Neuronal stem cell (in vitro differentiated cells): ENCODE measurements at regions not wholly inside any gene's neighbourhood (a gene's known extent, or its start where the extent isn't known, plus 50 kb on each side); places are given as distances from the start of the nearest gene placed in this dataset.

Experiments
- DNase-seq: peaks from one replicate; pipeline ENCODE4 v3.0.0-alpha.2; 2013; ENCODE audit warnings: low spot score
- H2AFZ ChIP-seq: one replicate; pipeline ENCODE4 v1.6.1; 2013; ENCODE audit warnings: mild to moderate bottlenecking, low read length, inconsistent platforms
- H2AK5ac ChIP-seq: 2 replicates; pipeline ENCODE4 v1.6.1; 2013; ENCODE audit warnings: low read depth, mild to moderate bottlenecking, inconsistent platforms, low read length, moderate library complexity, mixed read lengths
- H2BK120ac ChIP-seq: 2 replicates; pipeline ENCODE4 v1.6.1; 2013; ENCODE audit warnings: low read depth, mild to moderate bottlenecking, inconsistent platforms, low read length, moderate library complexity, mixed read lengths
- H2BK12ac ChIP-seq: one replicate; pipeline ENCODE4 v1.6.1; 2013; ENCODE audit warnings: low read length, inconsistent platforms
- H2BK15ac ChIP-seq: 2 replicates; pipeline ENCODE4 v1.6.1; 2013; ENCODE audit warnings: mild to moderate bottlenecking, low read length, inconsistent platforms, mixed read lengths
- H2BK5ac ChIP-seq: one replicate; pipeline ENCODE4 v1.6.1; 2013; ENCODE audit warnings: inconsistent platforms, mild to moderate bottlenecking, low read length, moderate library complexity
- H3K14ac ChIP-seq: one replicate; pipeline ENCODE4 v1.6.1; 2013; ENCODE audit warnings: low read length, inconsistent platforms
- H3K18ac ChIP-seq: 2 replicates; pipeline ENCODE4 v1.6.1; 2013; ENCODE audit warnings: low read length, inconsistent platforms
- H3K23ac ChIP-seq: 2 replicates; pipeline ENCODE4 v1.6.1; 2013; ENCODE audit warnings: low read depth, mild to moderate bottlenecking, mixed read lengths, low read length, inconsistent platforms; ENCODE audit not compliant: poor library complexity
- H3K27ac ChIP-seq: replicated peaks from 3 replicates; pipeline ENCODE4 v1.5.1; 2013; ENCODE audit warnings: low read length, inconsistent platforms
- H3K27me3 ChIP-seq, 3 experiments: 2 replicates each; pipeline ENCODE4 v1.6.1; 2013; ENCODE audit warnings: low read length in 3 of 3, mild to moderate bottlenecking in 2 of 3, inconsistent platforms in 1 of 3, low read depth in 1 of 3, mixed read lengths in 1 of 3, moderate library complexity in 1 of 3; ENCODE audit not compliant: control insufficient read depth in 3 of 3, insufficient read depth in 3 of 3
- H3K36me3 ChIP-seq, 2 donors: replicated peaks in 1 of 2; 2 replicates each; pipeline ENCODE4 v1.6.1; 2013; ENCODE audit warnings: low read length in 2 of 2; ENCODE audit not compliant: control insufficient read depth in 2 of 2, insufficient read depth in 2 of 2
- H3K4ac ChIP-seq: 2 replicates; pipeline ENCODE4 v1.6.1; 2013; ENCODE audit warnings: inconsistent platforms, mild to moderate bottlenecking, low read length, moderate library complexity
- H3K4me1 ChIP-seq, 2 donors: 1 replicate in 1 of 2; 2 replicates in 1 of 2; pipeline ENCODE4 v1.6.1; 2013; ENCODE audit warnings: low read length in 2 of 2, low read depth in 1 of 2; ENCODE audit not compliant: control insufficient read depth in 2 of 2, insufficient read depth in 1 of 2
- H3K4me2 ChIP-seq: one replicate; pipeline ENCODE4 v1.6.1; 2013; ENCODE audit warnings: mild to moderate bottlenecking, low read length, inconsistent platforms; ENCODE audit not compliant: insufficient read depth, poor library complexity, severe bottlenecking
- H3K4me3 ChIP-seq, 2 donors: 2 replicates each; pipeline ENCODE4 v1.5.1; 2013; ENCODE audit warnings: low read length in 2 of 2, mild to moderate bottlenecking in 2 of 2, inconsistent platforms in 1 of 2, moderate library complexity in 1 of 2
- H3K79me1 ChIP-seq: one replicate; pipeline ENCODE4 v1.6.1; 2013; ENCODE audit warnings: low read depth, mild to moderate bottlenecking, inconsistent platforms, low read length, moderate library complexity
- H3K9ac ChIP-seq: one replicate; pipeline ENCODE4 v1.6.1; 2013; ENCODE audit warnings: mild to moderate bottlenecking, low read depth, low read length, inconsistent platforms; ENCODE audit not compliant: poor library complexity
- H3K9me3 ChIP-seq, 2 donors: replicated peaks in 1 of 2; 2 replicates each; pipeline versions ENCODE3 to v1.6.1; 2013; ENCODE audit warnings: low read length in 2 of 2, mild to moderate bottlenecking in 2 of 2, inconsistent platforms in 1 of 2, low read depth in 1 of 2, mixed read lengths in 1 of 2, moderate library complexity in 1 of 2; ENCODE audit not compliant: control insufficient read depth in 2 of 2, insufficient read depth in 1 of 2
- H4K8ac ChIP-seq: one replicate; pipeline ENCODE4 v1.6.1; 2013; ENCODE audit warnings: low read depth, mild to moderate bottlenecking, inconsistent platforms, low read length, moderate library complexity
- H4K91ac ChIP-seq: one replicate; pipeline ENCODE4 v1.6.1; 2013; ENCODE audit warnings: low read length, low read depth, mild to moderate bottlenecking, inconsistent platforms; ENCODE audit not compliant: poor library complexity
- WGBS, 2 donors: extraction: QIAGEN DNeasy Blood & Tissue Kit; methylation state at CpG; one replicate each; pipeline ENCODE4 v1.1.7; 2013; ENCODE audit warnings: missing lambda C conversion rate in 2 of 2, mixed read lengths in 1 of 2; ENCODE audit not compliant: insufficient read length in 2 of 2, insufficient replicate concordance in 1 of 2; ENCODE audit errors: extremely low coverage in 2 of 2; 5-methylcytosine and 5-hydroxymethylcytosine counted together

DNA sequence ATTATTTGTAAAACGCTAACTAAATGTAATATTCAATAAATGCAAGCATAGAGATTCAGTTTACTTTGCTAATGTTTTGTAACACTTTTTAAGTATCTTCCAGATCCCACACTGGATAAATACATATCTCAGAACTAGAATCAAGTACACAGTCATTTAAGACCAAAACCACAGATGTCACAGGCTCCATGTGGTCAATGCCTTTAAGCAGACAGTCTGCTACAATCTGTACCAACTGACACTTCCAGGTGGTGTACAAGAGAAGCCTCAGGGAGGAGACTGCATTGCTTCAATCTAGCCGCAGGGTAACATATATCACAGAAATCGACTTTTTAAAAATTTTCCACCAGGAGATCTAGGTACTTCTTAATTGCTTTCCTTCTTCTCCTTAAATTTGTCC, 229.6 kb upstream of the DIAPH2 start:
- no peak overlapping the region for H4K8ac ChIP-seq
- H4K91ac ChIP-seq: no peak overlapping the region
- no peaks in the 10 kb centered on the region for H3K9me3 ChIP-seq
- DNase-seq: no peak
- no peaks in the 10 kb centered on the region for H3K27me3 ChIP-seq
- WGBS, 2 donors: no CpG with 5 or more reads among the region's 3 CpGs
- no peak overlapping the region for H2AFZ ChIP-seq
- no peaks in the 10 kb centered on the region for H3K79me1 ChIP-seq
- H3K18ac ChIP-seq: no peak overlapping the region
- no peak overlapping the region for H3K9ac ChIP-seq
- no peaks in the 10 kb centered on the region for H3K36me3 ChIP-seq
- no peak overlapping the region for H3K14ac ChIP-seq
- H3K23ac ChIP-seq: no peak overlapping the region
- H3K27ac ChIP-seq: no peak overlapping the region
- H2BK5ac ChIP-seq: no peak overlapping the region
- no peak overlapping the region for H3K4ac ChIP-seq
- no peak overlapping the region for H2BK120ac ChIP-seq
- no peak overlapping the region for H2AK5ac ChIP-seq
- H2BK15ac ChIP-seq: no peak overlapping the region
- H2BK12ac ChIP-seq: no peak overlapping the region
- H3K4me2 ChIP-seq: no peak overlapping the region
- no peak overlapping the region for H3K4me3 ChIP-seq
- H3K4me1 ChIP-seq: no peaks in the 10 kb centered on the region

DNA sequence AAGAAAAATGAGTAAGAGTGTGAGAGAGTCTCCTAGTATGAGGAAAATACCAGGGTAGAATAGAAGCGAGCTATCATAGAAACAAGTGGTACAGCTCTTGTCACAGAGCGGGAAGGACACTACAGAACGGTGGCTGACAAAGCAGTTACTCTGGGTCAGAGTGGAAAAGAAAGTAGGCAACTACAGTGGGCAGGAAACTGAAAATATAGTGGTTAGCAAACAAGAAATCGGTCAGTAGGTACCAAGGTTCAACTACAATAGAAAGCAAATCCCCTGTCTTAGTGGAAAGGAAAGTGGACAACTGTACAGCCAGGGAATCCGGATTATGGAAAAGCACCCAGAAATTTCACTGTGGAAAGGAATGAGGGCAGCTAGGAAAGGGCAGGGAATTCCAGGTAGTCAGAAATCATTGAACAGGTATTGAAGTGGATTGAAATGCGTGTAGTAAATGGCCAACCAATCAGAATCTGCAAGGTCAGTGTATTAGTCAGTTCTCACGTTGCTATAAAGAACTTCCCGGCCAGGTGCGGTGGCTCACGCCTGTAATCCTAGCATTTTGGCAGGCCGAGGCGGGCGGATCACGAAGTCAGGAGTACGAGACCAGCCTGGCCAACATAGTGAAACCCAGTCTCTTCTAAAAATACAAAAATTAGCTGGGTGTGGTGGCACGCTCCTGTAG, 219.6 kb upstream of the DIAPH2 start:
- no CpG with 5 or more reads among the region's 16 CpGs for WGBS, 2 donors
- Histone ChIP-seq H2BK12ac (no peak overlapping the region), H3K14ac (no peak overlapping the region), H2AK5ac (no peak overlapping the region), H3K79me1 (no peaks in the 10 kb centered on the region), H4K8ac (no peak overlapping the region), H3K9me3 (no peaks in the 10 kb centered on the region), H3K18ac (no peak overlapping the region), H3K4me2 (no peak overlapping the region), H2BK5ac (no peak overlapping the region), H3K4me1 (no peaks in the 10 kb centered on the region), H2AFZ (no peak overlapping the region), H3K27ac (no peak overlapping the region), H3K36me3 (no peaks in the 10 kb centered on the region), H4K91ac (no peak overlapping the region), H2BK120ac (no peak overlapping the region), H3K27me3 (no peaks in the 10 kb centered on the region), H3K4me3 (no peak overlapping the region), H3K9ac (no peak overlapping the region), H2BK15ac (no peak overlapping the region), H3K4ac (no peak overlapping the region), H3K23ac (no peak overlapping the region)
- DNase-seq: no peak

DNA sequence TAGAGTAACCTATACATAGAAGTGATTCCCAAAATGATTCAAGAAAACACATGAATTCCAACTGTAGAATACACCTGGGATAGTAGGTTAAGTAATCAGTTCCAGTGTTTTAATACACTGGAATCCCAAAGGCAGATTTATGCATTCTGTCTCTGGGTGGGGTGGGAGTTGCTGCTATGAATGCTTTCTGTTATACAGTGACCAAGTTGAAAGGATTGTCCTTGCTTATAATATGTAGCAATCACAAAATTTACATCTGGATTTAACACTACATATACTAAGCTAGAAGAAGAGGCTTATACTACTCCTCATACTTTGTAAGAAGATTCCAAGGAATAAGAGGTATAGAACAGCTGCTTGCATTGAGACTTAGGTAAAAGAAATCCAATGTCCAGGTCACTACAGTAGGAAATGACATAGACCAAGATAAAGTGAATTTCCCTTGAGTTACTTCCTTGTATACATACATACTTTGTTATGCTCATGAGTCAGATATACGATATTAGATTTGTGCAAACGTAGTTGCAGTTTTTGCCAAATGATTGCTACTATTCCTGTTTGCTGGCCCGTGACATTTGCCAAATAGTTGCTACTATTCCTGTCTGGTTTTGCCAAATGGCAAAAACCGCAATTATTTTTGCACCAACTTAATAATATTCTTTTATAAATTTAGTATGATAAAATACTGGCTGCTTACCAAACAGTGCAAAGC, 210.5 kb upstream of the DIAPH2 start:
- Histone ChIP-seq H3K4me3 (no peak overlapping the region), H3K23ac (no peak overlapping the region), H3K4ac (no peak overlapping the region), H2BK15ac (no peak overlapping the region), H2AFZ (no peak overlapping the region), H2BK12ac (no peak overlapping the region), H3K9me3 (no peaks in the 10 kb centered on the region), H3K36me3 (no peaks in the 10 kb centered on the region), H3K27me3 (peaks cover 0 to 3% (median 0%) of the 10 kb centered on the region in 3 experiments), H2BK5ac (no peak overlapping the region), H3K18ac (no peak overlapping the region), H3K14ac (no peak overlapping the region), H3K4me1 (no peaks in the 10 kb centered on the region), H2BK120ac (no peak overlapping the region), H3K27ac (no peak overlapping the region), H3K4me2 (no peak overlapping the region), H4K8ac (no peak overlapping the region), H3K9ac (no peak overlapping the region), H4K91ac (no peak overlapping the region), H2AK5ac (no peak overlapping the region), H3K79me1 (no peaks in the 10 kb centered on the region)
- no peak for DNase-seq
- no CpG with 5 or more reads among the region's 4 CpGs for WGBS, 2 donors

DNA sequence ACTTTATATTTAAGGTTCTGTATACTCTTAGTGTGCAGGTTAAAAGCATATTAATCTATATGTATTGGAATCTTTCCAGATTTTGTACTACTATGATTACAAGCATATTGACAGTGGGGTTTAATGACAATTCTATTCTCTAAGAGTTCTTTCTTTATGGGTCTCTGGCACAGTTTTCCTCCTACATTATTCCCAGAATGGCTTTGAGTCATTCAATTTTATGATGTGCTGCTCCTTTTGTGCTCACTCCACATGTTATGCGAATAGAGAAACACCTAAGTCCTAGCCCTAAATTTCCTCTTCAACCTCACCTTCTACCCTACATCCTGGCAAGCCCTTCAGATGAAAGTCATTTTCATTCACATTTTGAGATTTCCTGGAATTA, 209.9 kb upstream of the DIAPH2 start:
- Histone ChIP-seq H3K23ac (no peak overlapping the region), H3K14ac (no peak overlapping the region), H2BK5ac (no peak overlapping the region), H3K4me3 (no peak overlapping the region), H3K27ac (no peak overlapping the region), H3K4ac (no peak overlapping the region), H4K91ac (no peak overlapping the region), H2BK15ac (no peak overlapping the region), H3K9me3 (no peaks in the 10 kb centered on the region), H3K27me3 (peaks cover 0 to 3% (median 0%) of the 10 kb centered on the region in 3 experiments), H3K36me3 (no peaks in the 10 kb centered on the region), H2AFZ (no peak overlapping the region), H3K4me2 (no peak overlapping the region), H3K4me1 (no peaks in the 10 kb centered on the region), H3K9ac (no peak overlapping the region), H3K79me1 (no peaks in the 10 kb centered on the region), H2BK120ac (no peak overlapping the region), H4K8ac (no peak overlapping the region), H3K18ac (no peak overlapping the region), H2AK5ac (no peak overlapping the region), H2BK12ac (no peak overlapping the region)
- no CpG with 5 or more reads among the region's 1 CpG for WGBS, 2 donors
- no peak for DNase-seq
